Thyroid gland (tissue), 4 donors: ENCODE measurements at regions not wholly inside any gene's neighbourhood (a gene's known extent, or its start where the extent isn't known, plus 50 kb on each side); places are given as distances from the start of the nearest gene placed in this dataset.

Experiments
- CTCF ChIP-seq, 6 experiments: fragments of 200-600 bp in 3 of 6; fragments of 450-650 bp in 3 of 6; sonication (generic) in 3 of 6; IDR thresholded peaks; one replicate each; pipeline ENCODE4 v1.5.1; 2016 to 2019; ENCODE audit warnings: antibody characterized with exemption in 6 of 6, mild to moderate bottlenecking in 2 of 6, inconsistent platforms in 1 of 6, moderate library complexity in 1 of 6
- POLR2A ChIP-seq, 2 donors: fragments of 450-650 bp; IDR thresholded peaks; one replicate each; pipeline ENCODE4 v1.6.1; 2017; ENCODE audit warnings: antibody characterized with exemption in 2 of 2, mild to moderate bottlenecking in 2 of 2, moderate library complexity in 1 of 2

- TF ChIP-seq POLR2A (IDR thresholded peaks at IDR 0.05), result no peak
- TF ChIP-seq CTCF (IDR thresholded peaks at IDR 0.05), result no peak
Measured at GRCh38 chr12:24436667-24437066, 487.2 kb upstream of the SOX5 start.
